ENCODE measurements at regions not wholly inside any gene's neighbourhood (a gene's known extent, or its start where the extent isn't known, plus 50 kb on each side); places are given as distances from the start of the nearest gene placed in this dataset.

DNA sequence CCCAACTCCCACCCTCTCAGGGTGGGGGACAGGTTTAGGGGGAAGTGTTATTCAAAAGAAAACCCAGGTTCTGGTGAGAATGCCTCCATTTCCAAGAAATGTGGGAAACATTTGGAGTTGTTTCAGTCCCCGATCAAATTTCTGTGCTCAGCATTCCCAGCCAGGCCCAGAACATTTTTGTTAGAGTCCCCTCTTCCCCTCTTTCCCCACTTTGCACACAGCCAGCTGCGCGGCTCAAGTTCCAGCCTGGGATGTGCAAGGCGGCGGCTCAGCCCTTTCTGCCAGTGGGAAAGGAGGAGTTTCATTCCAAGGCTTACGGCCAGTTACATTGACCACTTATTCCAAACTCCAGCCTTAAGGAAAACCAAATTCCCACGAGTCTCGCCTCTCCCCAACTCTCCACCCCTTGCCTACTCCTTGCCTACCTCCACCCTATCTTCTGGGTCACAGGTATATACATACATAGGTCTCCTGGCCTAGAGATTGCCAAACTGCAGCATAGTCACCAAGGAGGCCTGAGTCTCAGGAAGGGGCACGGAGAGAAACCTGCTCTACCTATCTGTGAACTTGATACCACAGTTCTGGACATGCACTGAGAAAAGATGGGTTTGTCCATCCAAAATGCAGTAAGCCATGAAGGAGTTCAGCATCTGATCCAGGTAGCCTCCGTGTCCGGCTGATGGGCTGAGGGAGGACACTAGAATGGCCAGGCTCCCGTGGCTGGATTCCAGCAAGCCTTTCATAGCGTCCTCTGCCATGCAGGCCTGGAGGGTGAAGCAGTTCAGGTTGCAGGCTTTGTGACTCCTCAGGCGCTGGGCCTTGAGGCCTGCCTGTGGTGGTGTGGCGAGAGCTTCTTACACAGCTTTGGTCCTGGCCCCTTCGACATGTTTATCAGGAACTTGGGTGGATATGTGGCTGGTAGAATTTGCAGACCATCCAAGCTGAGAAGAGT lies 154.5 kb downstream of the ZFP36L2 start:
- no peak for TF ChIP-seq CTCF (IDR thresholded peaks at IDR 0.05; ENCODE audit: extremely low read depth in 1 of 2, insufficient read depth in 1 of 2, low read depth in 1 of 2, low read length in 2 of 2)
- TF ChIP-seq FOS (IDR thresholded peaks at IDR 0.05; ENCODE audit: borderline replicate concordance, insufficient read depth, low read length), result no peak
- no peak for TF ChIP-seq EZH2 (IDR thresholded peaks at IDR 0.05; ENCODE audit: borderline replicate concordance, low read depth, low read length, severe bottlenecking)
- no peak for TF ChIP-seq MAX (IDR thresholded peaks at IDR 0.05; ENCODE audit: insufficient read depth, insufficient read length)
- TF ChIP-seq POLR2AphosphoS5 (IDR thresholded peaks at IDR 0.05; ENCODE audit: insufficient read depth, low read depth, low read length), result no peak

Measured in endothelial cell of umbilical vein (primary cell).